GM18520 (cell line): ENCODE measurements at regions not wholly inside any gene's neighbourhood (a gene's known extent, or its start where the extent isn't known, plus 50 kb on each side); places are given as distances from the start of the nearest gene placed in this dataset.
"Not testable (repeated sequence)": the region's sequence is repeated elsewhere in the genome, so short reads cannot be mapped to it uniquely, and the experiment has no call there.

Source experiments
- ATAC-seq: cut with Tn5 transposase; IDR thresholded peaks from one replicate; pipeline ENCODE4 v1.9.1; 2021; ENCODE audit not compliant: unreplicated experiment

DNA sequence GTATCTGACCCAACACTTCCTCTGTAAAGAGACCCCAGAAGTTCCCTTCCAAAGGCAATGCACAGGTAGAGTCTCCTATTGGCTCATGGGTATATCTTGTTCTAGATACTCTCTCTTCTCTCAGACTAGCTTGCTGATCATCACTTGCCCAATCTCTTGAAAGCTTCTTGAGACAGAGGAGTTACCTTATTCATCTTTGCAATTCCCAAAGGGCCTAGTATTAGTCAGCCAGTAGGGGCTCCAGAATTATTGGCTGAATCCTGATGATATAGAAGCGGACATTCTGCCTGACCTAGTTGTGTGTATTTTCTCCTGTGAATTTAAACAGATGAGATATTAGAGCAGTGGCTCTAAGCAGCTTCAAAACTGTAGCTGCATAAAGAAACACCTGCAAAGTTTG lies 304.0 kb upstream of the KLF4 start:
- no peak for ATAC-seq

DNA sequence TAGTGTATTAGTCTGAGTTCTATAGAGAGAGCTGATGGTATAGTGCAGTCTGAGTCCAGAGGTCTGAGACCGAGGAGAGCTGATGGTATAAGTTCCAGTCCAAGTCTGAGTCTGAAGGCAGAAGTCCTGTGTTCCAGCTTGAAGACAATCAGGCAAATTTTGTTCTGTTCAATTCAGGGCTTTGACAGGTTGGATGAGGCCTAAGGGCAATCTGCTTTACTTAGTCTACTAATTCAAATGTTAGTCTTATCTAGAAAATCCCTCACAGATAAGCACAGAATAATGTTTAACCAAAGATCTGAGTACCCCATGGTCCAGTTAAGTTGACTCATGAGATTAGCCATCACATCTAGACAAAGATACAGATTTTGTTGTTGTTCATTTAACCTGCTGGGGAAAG lies 303.0 kb upstream of the KLF4 start:
- ATAC-seq: no peak

- no peak for ATAC-seq
Measured at GRCh38 chr9:107792006-107792405, 302.4 kb upstream of the KLF4 start.

- ATAC-seq: no peak
Measured at GRCh38 chr9:107789001-107789700, 299.6 kb upstream of the KLF4 start.

DNA sequence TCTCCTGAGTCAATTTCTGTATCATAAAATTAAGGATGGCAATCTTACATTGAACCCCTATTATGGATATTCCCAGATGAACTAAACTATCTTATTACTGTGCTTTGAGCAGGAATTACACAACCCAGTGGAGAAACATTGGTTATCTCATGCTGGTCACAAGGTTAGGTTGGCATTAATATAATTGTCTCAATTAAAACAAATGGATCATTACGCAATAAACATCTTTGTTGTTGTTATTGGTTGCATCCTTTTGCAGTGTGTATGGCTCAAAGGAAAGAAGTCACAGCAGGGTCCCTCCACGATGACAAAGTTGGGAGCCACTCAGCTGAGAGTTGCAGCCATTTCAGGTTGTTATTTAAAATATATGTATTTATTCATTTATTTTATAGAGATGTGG lies 297.0 kb upstream of the KLF4 start:
- no peak for ATAC-seq

GRCh38 chr9:107784235-107784958 lies 294.8 kb upstream of the KLF4 start:
- ATAC-seq: no peak

DNA sequence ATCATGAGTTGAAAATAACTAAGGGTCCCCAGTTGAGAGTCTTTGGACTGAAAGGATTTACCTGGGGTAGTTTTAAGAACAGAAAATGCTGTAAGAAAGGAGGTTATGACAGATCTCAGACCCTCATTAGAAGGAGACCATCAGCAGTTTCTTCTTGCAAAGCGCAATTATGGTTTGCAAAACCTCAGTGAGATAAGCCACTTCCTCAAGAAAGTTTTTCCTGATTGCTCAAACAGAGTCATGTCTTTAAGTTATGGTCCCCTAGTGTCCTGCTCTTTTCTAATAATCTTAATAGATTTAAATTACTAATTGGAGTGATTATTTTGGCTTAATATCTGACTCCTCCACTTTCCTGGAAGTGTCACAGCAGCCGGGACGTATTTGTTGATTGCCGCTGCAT lies 293.2 kb upstream of the KLF4 start:
- no peak for ATAC-seq

GRCh38 chr9:107782381-107782780 lies 292.8 kb upstream of the KLF4 start:
- ATAC-seq: no peak

GRCh38 chr9:107780960-107781359 lies 291.4 kb upstream of the KLF4 start:
- ATAC-seq: no peak

GRCh38 chr9:107779731-107780130 lies 290.2 kb upstream of the KLF4 start:
- ATAC-seq: no peak

- no peak for ATAC-seq
Measured at GRCh38 chr9:107778661-107779060, 289.1 kb upstream of the KLF4 start.

GRCh38 chr9:107774099-107774498 lies 284.5 kb upstream of the KLF4 start:
- ATAC-seq: not testable (repeated sequence)

DNA sequence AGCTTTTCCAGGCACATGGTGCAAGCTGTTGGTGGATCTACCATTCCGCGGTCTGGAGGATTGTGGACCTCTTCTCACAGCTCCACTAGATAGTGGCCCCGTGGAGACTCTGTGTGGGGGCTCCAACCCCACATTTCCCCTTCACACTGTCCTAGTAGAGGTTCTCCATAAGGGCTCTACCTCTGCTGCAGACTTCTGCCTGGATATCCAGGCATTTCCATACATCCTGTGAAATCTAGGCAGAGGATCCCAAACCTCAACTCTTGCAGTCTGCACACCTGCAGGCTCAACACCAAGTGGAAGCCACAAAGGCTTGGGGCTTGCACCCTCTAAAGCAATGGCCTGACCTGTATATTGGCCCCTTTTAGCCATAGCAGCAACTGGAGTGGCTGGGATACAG lies 283.4 kb upstream of the KLF4 start:
- no peak for ATAC-seq

DNA sequence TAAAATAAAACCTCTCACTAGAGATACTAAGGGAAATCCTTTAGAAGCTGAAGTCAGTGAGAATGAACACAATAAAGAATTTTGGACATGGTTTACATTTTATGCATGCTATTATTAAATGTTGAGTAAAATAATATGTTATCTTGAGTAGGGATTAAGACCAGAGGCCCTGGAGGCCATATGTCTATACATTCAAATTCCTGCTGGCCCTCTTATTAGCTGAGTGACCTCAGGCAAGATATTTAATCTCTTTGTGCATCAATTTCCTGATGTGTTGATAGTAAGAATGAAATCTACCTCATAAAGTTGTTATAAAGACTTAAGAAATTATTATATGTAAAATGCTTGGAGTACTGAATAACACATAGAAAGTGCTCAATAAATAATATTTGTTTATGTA lies 281.1 kb upstream of the KLF4 start:
- ATAC-seq: no peak

- ATAC-seq: no peak
Measured at GRCh38 chr9:107768224-107768623, 278.7 kb upstream of the KLF4 start.

DNA sequence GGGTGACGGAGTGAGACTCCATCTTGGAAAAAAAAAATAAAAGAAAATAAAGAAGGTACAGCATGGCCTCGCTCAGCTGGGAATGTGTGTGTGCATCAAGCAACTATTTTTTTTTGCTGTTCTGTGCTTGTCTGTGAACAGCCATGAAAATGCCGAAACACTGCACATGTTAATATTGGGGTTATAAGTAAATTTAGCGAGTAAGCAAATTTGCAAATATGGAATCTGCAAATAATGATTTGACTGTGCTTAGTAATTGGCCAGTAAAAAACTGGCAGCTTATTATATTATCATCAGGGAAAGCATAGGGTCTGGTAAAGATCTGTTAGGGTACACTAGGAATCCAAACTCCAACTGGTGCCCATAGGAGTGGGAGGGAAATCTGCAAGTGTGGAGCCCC lies 278.1 kb upstream of the KLF4 start:
- no peak for ATAC-seq

GRCh38 chr9:107763469-107763868 lies 273.9 kb upstream of the KLF4 start:
- not testable (repeated sequence) for ATAC-seq

DNA sequence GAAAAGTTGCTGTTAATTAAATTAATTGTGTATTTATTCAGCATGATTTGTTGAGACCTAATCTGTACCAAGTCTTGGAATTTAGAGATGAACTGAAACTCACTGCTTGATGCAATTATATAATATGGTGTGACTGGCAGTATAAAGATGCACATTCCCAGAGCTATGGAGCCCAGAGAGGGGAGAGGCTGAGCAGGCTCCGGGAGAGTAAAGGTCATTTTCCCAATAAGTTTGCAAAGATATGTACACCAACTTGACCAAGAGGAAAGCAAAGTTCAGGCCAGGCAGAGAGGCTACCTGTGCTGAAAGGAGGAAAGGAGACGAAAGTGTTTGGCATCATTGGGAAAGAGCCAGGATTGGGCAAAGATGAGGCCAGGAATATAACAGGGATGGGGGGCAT lies 271.7 kb upstream of the KLF4 start:
- ATAC-seq: no peak

- ATAC-seq: no peak
Measured at GRCh38 chr9:107760469-107761242, 271.1 kb upstream of the KLF4 start.

- ATAC-seq: no peak
Measured at GRCh38 chr9:107759823-107760166, 270.2 kb upstream of the KLF4 start.

DNA sequence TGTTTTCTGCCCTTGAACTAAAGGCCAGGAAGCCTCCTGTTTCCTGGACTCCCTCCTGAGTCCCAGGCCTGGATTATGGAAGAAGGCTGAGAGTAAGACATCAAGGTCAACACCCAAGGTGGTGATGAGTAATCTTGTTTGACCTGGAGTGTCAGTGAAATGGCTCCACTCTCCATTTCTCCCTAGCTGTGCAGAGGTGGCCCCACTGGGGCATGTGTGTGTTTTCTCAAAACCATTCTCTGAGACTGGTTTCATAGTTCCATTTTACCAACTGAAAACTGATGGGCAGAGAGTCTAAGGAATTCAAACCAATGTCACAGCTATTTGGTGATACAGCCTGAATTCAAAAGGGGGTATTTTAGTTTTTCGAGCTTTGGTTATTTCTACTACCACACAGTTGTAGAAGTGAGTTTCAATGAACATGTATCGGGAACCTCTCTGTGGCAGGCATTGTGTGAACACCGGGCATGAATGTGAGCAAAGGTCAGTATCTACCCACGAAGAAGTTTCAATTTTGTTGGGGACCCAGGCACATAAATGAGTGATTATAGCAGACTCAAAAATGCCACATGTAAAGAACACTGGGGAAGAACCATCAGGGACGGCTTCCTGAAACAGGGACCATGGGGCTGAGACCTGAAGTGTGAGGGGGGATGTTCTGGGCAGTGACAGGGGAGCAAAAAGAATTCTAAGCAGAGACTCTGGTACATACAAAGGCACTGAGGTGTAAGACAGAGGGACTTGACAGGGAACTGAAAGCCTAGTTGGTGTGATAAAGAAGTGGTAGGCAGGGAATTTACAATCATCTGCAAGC lies 269.6 kb upstream of the KLF4 start:
- no peak for ATAC-seq
